CD1c-positive myeloid dendritic cell (primary cell): ENCODE measurements at regions not wholly inside any gene's neighbourhood (a gene's known extent, or its start where the extent isn't known, plus 50 kb on each side); places are given as distances from the start of the nearest gene placed in this dataset.

Experiments
- DNase-seq: peaks from one replicate; pipeline ENCODE4 v3.0.0-alpha.2; 2016; ENCODE audit errors: extremely low spot score

DNA sequence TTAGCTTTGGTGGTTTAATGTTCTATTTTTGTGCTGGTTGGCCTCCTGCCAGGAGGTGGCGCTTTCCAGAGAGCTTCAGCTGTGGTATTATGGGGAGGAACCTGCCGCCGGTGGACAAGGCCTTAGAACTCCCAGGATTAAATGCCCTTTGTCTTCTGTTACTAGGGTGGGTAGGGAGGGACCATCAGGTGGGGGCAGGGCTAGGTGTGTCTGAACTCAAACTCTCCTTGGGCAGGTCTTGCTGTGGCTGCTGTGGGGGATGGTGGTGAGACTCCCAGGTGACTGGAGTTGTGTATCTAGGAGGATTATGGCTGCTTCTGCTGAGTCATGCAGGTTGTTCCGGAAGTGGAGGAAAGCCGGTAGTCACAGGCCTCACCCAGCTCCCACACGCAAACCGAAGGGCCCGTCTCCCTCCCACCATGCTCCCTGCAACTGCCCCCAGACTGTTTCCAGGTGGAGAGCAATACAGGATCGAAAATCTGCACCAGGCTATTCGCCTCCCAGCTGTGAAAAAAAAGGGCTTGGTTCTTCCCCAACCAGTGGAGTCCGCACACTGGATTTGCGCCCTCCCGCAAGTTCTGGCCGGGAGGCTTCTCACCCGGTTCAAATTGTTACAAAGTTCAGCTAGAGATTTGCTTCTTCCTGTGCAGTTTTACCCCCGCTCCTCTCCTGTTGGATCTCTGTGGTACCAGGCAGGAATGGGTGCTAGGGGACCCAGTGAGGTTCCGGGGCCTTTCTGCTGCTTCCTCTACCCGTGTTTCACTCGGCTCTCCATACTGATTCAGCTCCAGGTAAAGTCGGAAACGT lies 220.5 kb downstream of the CENPF start:
- DNase-seq: no peak

- DNase-seq: no peak
These were observed 221.8 kb downstream of the CENPF start for GRCh38 chr1:214824763-214825162.

GRCh38 chr1:214826619-214827018 lies 223.6 kb downstream of the CENPF start:
- no peak for DNase-seq

DNA sequence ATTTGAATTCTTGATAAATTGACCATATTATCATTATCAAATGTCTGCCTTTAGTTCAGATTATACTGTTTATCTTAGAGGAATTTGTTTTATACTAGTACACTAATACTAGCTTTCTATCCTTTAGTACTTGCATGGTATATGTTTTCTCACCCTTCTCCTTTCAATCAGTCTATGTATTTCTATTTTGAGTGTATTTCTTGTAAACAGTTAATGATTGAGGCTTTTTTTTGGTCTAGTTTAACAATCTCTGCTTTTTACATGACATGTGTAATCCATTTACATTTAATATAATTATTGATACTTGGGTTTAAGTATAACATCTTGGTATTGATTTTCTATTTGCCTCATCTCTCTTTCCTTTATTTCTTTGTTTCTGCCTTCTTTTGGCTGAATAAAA lies 224.9 kb downstream of the CENPF start:
- DNase-seq: no peak

- DNase-seq: no peak
These were observed 227.9 kb downstream of the CENPF start for GRCh38 chr1:214830941-214831340.

- DNase-seq: no peak
These were observed 229.0 kb downstream of the CENPF start for GRCh38 chr1:214831956-214832355.

- DNase-seq: no peak
These were observed 230.3 kb downstream of the CENPF start for GRCh38 chr1:214833178-214833756.

DNA sequence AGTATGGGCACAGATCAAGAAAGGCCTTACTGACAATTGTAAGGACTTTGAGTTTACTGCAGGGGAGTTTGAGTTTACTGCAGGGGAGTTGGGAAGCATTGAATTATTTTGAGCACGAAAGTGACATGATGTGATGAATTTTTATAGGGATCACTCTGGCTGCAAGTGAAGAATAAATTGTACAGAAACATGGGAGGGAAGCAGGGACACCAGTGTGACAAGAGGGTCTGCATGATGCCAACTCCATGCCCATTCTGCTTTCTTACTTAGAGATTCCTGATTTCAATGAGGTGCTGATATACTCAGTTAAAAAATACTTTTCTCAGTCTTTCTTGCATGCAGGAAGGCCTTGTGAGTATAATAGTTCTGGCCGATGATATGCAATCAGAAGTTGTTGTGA lies 234.4 kb downstream of the CENPF start:
- no peak for DNase-seq

DNA sequence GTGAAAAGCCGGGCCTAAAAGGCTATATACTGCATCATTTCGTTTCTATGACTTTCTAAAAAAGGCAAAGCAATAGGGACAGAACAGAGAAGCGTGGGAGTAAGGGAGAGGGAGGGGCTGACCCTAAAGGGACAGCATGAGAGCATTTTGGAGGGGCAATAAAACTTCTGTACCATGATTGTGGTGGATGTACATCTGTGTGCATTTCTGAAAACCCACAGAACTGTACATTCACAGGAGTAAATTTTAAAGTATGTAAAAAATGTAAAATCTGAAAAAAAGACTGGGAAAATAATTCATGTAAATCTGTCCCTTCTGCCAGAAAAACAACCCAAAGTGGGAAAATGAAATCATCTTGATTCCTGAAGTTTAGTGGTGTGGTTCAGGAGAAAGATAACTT lies 235.4 kb downstream of the CENPF start:
- DNase-seq: no peak

GRCh38 chr1:214840356-214840755 lies 237.4 kb downstream of the CENPF start:
- no peak for DNase-seq

GRCh38 chr1:214842856-214843255 lies 239.7 kb upstream of the KCNK2 start:
- no peak for DNase-seq

GRCh38 chr1:214843281-214843680 lies 239.3 kb upstream of the KCNK2 start:
- DNase-seq: no peak

DNA sequence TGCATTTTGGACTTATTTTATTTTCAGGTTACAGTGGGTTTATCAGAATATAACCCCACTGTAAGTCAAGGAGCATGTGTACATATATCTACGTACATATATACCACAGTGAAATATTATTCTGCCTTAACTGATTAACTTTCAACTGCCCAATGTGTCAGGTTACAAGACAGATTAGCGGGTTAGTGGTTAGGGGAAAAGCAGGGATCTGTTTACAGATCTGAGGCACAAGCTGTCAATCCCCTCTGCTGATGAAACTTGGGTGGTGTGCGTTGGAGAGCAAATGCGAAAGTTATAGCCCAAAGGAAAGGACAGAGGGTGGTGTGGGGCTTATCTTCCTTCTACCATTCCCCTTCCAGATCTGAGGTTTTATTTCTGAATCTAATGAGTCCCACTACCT lies 238.2 kb upstream of the KCNK2 start:
- no peak for DNase-seq

DNA sequence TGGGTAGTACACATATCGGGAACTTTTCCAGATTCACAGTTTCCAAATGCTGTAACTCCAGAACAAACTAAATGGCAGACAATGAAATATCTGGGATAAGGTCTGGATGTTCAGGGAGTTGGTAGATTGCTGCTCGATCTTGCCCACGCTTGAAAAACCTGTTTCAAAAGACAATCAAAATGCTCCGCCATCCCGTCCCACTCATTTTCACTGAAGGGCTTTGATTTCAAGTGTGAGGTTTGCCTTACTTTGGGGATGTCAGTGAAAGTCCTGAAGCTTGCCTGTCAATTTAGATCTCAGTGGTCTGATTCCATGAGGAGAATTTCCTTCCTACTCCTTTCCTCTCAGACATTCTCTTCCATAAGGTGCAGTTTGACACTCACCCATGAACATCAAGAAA lies 236.3 kb upstream of the KCNK2 start:
- no peak for DNase-seq

DNA sequence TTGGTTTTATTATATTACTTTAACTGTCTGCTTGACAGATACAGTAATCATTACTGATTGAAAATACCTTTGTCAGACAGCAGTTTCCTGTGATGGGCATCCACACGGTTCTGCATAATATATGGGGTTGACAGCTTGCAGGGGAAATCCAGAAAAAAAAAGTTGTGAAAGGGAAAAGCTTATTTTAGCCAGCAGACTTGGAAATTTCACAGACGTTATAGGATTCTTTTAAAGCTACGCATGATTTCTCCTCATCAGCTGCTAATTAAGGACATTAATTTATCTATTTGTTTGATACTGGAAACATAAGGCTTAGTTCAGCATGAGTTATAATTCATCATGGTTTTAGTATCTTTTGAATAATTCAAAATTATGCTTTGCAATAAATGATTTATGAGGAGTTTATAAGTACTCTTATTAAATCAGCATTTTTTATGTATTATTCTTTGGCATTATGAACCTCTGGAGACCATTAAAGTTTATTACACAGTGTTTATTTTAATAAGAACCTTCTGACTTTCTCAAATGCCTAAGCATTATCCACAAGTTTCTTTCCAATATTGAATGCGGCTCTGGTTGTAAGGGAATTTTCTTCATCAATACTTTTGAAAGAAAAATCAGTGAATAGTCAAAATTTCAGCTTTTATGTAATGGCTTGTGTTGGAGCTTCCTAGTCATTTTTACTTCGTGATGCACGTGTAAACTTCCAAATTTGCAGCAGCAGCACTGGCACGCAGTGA lies 235.3 kb upstream of the KCNK2 start:
- DNase-seq: no peak

GRCh38 chr1:214848101-214848500 lies 234.4 kb upstream of the KCNK2 start:
- no peak for DNase-seq

- no peak for DNase-seq
These were observed 232.0 kb upstream of the KCNK2 start for GRCh38 chr1:214850432-214851050.

- no peak for DNase-seq
These were observed 229.2 kb upstream of the KCNK2 start for GRCh38 chr1:214853340-214853739.

DNA sequence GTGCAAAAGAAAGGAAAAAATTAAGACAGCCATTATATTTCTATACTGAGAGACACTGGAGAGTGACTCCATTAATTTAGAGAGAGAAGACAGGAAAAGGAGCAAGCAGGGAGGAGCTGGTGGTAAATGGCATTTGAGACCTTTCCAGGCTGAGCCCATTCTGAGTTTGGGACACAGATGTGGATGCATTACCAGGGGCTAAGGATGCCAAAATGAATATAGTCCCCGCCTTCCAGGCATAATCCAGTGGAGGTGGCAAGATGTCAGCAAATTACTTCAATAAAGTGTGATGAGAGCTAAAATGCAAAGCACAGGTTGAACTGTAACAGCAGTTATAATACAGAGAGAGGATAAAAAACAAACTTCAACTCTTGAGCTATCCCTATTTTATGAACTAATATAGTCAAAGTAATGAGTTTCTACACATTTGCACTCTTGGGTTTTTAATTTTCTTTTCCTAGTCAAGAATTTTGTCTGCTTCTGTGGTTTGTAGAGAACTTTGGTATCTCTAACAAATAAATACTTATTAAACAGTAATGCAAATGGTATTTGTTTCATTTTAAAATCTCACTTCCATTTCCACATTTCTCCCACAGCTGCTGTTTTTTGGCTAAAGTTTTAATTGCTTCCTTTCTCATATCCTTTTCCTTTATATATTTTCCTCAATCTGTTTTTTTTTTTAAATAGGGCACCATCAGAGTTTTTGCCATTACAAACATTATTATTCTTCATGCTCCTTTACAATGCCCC lies 228.2 kb upstream of the KCNK2 start:
- no peak for DNase-seq

DNA sequence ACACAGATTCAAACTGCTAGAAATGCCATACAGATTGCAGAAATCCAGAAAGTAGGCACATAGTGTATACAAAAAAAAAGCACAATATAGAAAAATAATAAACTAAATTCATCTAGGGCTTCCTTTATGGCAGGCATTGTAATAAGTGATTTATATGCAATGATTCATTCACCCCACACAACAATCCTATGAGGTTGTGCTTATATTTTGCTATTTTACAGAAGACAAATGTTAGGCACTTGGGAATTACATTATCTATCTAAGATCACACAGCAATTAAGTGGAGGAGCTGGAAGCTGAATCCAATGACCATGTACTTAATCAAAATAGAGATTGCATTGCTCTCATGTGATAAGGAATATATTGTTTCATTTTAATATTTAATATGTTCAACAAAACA lies 225.7 kb upstream of the KCNK2 start:
- no peak for DNase-seq

DNA sequence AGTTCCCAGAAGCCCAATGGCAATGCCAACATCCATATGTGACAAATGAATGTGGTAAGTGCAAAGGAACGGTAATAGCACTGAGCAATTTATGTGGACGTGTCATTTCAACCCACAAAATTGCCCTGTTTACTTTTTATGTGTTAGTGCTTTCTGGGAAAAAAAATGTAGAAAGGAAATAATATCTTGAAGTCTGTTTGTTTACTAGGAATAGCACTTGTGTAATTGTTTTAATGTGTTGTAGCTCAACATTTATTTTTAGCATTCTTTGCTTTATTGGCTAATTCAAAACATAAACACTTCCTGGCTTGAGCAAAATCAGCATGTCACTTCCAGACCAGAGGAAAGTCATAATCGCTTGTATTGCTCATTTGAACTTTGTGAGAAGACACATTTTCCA lies 224.8 kb upstream of the KCNK2 start:
- DNase-seq: no peak

GRCh38 chr1:214859647-214860046 lies 222.9 kb upstream of the KCNK2 start:
- DNase-seq: no peak
